ENCODE measurements at regions not wholly inside any gene's neighbourhood (a gene's known extent, or its start where the extent isn't known, plus 50 kb on each side); places are given as distances from the start of the nearest gene placed in this dataset.

GRCh38 chr6:126919947-126920346, 198.5 kb upstream of the RSPO3 start:
- Histone ChIP-seq H3K27ac (no peak overlapping the region; the same call in 1 of the 2 replicates), H3K4me2 (peak overlapping the region; percentile 12; the same call in 1 of the 2 replicates), H3K4me1 (replicated peaks; ENCODE audit: insufficient read depth) (peaks cover 17% of the 10 kb centered on the region), H3F3A (ENCODE audit: insufficient read depth, low read depth) (peaks cover 12% of the 10 kb centered on the region), H2AFZ (peak overlapping the region; percentile 25; the same call in 1 of the 2 replicates), H3K27me3 (ENCODE audit: insufficient read depth, low read depth) (no peaks in the 10 kb centered on the region), H3K9me2 (ENCODE audit: insufficient read depth) (no peaks in the 10 kb centered on the region; the same call in 1 of the 2 replicates), H3K9me3 (ENCODE audit: insufficient read depth, low read depth) (no peaks in the 10 kb centered on the region), H4K20me1 (ENCODE audit: insufficient read depth) (no peaks in the 10 kb centered on the region), H3K36me3 (ENCODE audit: low read depth) (no peaks in the 10 kb centered on the region), H3K79me2 (ENCODE audit: low read depth) (no peaks in the 10 kb centered on the region), H3K4me3 (no peak overlapping the region)
- no TSS peak for BruUV-seq (replicated peaks)
- ChIA-PET POLR2A (ENCODE audit: unreplicated experiment) (no interaction called here), CTCF (no interaction called here)
- DNase-seq: peak in 1 of 2 experiments; percentile 54
- intact Hi-C loops (cut with micrococcal nuclease; ENCODE audit: unreplicated experiment): no loop called here
- TF ChIP-seq CTCF (conservative IDR thresholded peaks at IDR 0.05) (no peak), EZH2 (IDR thresholded peaks at IDR 0.05; ENCODE audit: low read depth) (no peak)

- CTCF ChIA-PET: no interaction called here
These were observed 194.7 kb upstream of the RSPO3 start for GRCh38 chr6:126923807-126924206.

GRCh38 chr6:126926926-126927325, 191.5 kb upstream of the RSPO3 start:
- Histone ChIP-seq H4K20me1 (ENCODE audit: insufficient read depth) (no peaks in the 10 kb centered on the region), H3K9me2 (ENCODE audit: insufficient read depth) (no peaks in the 10 kb centered on the region; the same call in 1 of the 2 replicates), H3K4me3 (no peak overlapping the region), H3F3A (ENCODE audit: insufficient read depth, low read depth) (no peaks in the 10 kb centered on the region), H3K36me3 (ENCODE audit: low read depth) (no peaks in the 10 kb centered on the region), H3K27me3 (ENCODE audit: insufficient read depth, low read depth) (no peaks in the 10 kb centered on the region), H3K4me1 (replicated peaks; ENCODE audit: insufficient read depth) (no peaks in the 10 kb centered on the region), H2AFZ (no peak overlapping the region), H3K4me2 (no peak overlapping the region), H3K9me3 (ENCODE audit: insufficient read depth, low read depth) (no peaks in the 10 kb centered on the region), H3K27ac (no peak overlapping the region), H3K79me2 (ENCODE audit: low read depth) (no peaks in the 10 kb centered on the region)
- ChIA-PET POLR2A (ENCODE audit: unreplicated experiment) (interaction anchor here (0.9 kb wide), 1 partner anchor 37 kb away, joined by 6 read pairs; no protein-coding TSS in a partner anchor), CTCF (no interaction called here)
- BruUV-seq (replicated peaks): no TSS peak
- TF ChIP-seq EZH2 (IDR thresholded peaks at IDR 0.05; ENCODE audit: low read depth): no peak
- no peak for TF ChIP-seq CTCF (conservative IDR thresholded peaks at IDR 0.05)
- no peak for DNase-seq
- intact Hi-C loops (cut with micrococcal nuclease; ENCODE audit: unreplicated experiment): no loop called here

More at GRCh38 chr6:126923807-126924206, 194.7 kb upstream of the RSPO3 start:
- Histone ChIP-seq H3K27ac (no peak overlapping the region), H4K20me1 (ENCODE audit: insufficient read depth) (no peaks in the 10 kb centered on the region), H3K27me3 (ENCODE audit: insufficient read depth, low read depth) (no peaks in the 10 kb centered on the region), H3K79me2 (ENCODE audit: low read depth) (no peaks in the 10 kb centered on the region), H3F3A (ENCODE audit: insufficient read depth, low read depth) (peaks cover 12% of the 10 kb centered on the region), H3K4me1 (replicated peaks; ENCODE audit: insufficient read depth) (peaks cover 17% of the 10 kb centered on the region), H3K36me3 (ENCODE audit: low read depth) (no peaks in the 10 kb centered on the region), H3K4me3 (no peak overlapping the region), H3K9me3 (ENCODE audit: insufficient read depth, low read depth) (no peaks in the 10 kb centered on the region), H3K4me2 (no peak overlapping the region), H3K9me2 (ENCODE audit: insufficient read depth) (no peaks in the 10 kb centered on the region; the same call in none of the 2 replicates), H2AFZ (no peak overlapping the region)
- POLR2A ChIA-PET (ENCODE audit: unreplicated experiment): no interaction called here
- no peak for DNase-seq
- TF ChIP-seq EZH2 (IDR thresholded peaks at IDR 0.05; ENCODE audit: low read depth) (no peak), CTCF (conservative IDR thresholded peaks at IDR 0.05) (no peak)
- intact Hi-C loops (cut with micrococcal nuclease; ENCODE audit: unreplicated experiment): no loop called here
- no TSS peak for BruUV-seq (replicated peaks)

Measured in PC-9 (cell line).